ENCODE measurements at regions not wholly inside any gene's neighbourhood (a gene's known extent, or its start where the extent isn't known, plus 50 kb on each side); places are given as distances from the start of the nearest gene placed in this dataset.

DNA sequence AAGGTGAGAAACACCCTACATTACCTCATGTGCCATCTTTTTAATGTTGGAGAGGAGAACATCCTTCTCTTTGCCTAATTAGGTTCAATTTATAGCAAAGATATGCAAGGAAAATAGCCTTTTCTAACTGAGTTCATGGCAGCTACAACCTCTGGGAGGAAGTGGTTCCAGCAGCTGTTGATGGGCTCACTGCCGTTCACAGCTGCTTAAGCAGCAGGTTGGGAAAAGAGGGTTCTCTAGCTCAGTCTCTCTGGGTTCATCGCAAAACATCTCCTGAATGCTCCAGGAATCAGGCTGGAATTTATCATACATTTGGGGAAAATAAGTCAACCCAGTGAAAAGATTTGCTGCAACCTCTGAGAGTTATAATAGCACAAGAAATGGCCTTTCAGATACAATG, 115.1 kb downstream of the UNC5CL start:
- no peak for TF ChIP-seq FOXO4 (CRISPR knock-in tag; IDR thresholded peaks at IDR 0.05)
- TF ChIP-seq ETV5 (CRISPR knock-in tag; IDR thresholded peaks at IDR 0.05; ENCODE audit: low read depth), result no peak
- no peak for TF ChIP-seq ZNF780A (CRISPR knock-in tag; IDR thresholded peaks at IDR 0.05)
- TF ChIP-seq, protein P1, sequence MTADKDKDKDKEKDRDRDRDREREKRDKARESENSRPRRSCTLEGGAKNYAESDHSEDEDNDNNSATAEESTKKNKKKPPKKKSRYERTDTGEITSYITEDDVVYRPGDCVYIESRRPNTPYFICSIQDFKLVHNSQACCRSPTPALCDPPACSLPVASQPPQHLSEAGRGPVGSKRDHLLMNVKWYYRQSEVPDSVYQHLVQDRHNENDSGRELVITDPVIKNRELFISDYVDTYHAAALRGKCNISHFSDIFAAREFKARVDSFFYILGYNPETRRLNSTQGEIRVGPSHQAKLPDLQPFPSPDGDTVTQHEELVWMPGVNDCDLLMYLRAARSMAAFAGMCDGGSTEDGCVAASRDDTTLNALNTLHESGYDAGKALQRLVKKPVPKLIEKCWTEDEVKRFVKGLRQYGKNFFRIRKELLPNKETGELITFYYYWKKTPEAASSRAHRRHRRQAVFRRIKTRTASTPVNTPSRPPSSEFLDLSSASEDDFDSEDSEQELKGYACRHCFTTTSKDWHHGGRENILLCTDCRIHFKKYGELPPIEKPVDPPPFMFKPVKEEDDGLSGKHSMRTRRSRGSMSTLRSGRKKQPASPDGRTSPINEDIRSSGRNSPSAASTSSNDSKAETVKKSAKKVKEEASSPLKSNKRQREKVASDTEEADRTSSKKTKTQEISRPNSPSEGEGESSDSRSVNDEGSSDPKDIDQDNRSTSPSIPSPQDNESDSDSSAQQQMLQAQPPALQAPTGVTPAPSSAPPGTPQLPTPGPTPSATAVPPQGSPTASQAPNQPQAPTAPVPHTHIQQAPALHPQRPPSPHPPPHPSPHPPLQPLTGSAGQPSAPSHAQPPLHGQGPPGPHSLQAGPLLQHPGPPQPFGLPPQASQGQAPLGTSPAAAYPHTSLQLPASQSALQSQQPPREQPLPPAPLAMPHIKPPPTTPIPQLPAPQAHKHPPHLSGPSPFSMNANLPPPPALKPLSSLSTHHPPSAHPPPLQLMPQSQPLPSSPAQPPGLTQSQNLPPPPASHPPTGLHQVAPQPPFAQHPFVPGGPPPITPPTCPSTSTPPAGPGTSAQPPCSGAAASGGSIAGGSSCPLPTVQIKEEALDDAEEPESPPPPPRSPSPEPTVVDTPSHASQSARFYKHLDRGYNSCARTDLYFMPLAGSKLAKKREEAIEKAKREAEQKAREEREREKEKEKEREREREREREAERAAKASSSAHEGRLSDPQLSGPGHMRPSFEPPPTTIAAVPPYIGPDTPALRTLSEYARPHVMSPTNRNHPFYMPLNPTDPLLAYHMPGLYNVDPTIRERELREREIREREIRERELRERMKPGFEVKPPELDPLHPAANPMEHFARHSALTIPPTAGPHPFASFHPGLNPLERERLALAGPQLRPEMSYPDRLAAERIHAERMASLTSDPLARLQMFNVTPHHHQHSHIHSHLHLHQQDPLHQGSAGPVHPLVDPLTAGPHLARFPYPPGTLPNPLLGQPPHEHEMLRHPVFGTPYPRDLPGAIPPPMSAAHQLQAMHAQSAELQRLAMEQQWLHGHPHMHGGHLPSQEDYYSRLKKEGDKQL (CRISPR knock-in tag; IDR thresholded peaks at IDR 0.05; ENCODE audit: borderline replicate concordance), result no peak
- TF ChIP-seq, protein P2, sequence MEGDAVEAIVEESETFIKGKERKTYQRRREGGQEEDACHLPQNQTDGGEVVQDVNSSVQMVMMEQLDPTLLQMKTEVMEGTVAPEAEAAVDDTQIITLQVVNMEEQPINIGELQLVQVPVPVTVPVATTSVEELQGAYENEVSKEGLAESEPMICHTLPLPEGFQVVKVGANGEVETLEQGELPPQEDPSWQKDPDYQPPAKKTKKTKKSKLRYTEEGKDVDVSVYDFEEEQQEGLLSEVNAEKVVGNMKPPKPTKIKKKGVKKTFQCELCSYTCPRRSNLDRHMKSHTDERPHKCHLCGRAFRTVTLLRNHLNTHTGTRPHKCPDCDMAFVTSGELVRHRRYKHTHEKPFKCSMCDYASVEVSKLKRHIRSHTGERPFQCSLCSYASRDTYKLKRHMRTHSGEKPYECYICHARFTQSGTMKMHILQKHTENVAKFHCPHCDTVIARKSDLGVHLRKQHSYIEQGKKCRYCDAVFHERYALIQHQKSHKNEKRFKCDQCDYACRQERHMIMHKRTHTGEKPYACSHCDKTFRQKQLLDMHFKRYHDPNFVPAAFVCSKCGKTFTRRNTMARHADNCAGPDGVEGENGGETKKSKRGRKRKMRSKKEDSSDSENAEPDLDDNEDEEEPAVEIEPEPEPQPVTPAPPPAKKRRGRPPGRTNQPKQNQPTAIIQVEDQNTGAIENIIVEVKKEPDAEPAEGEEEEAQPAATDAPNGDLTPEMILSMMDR (IDR thresholded peaks at IDR 0.05 in 2 of 3, conservative IDR thresholded peaks at IDR 0.05 in 1 of 3; ENCODE audit: insufficient read depth in 2 of 3, low read depth in 1 of 3, low read length in 3 of 3), result no peak
- TF ChIP-seq CBFB (CRISPR knock-in tag; IDR thresholded peaks at IDR 0.05), result no peak
- TF ChIP-seq IRF9 (tag; IDR thresholded peaks at IDR 0.05), result no peak
- TF ChIP-seq IFI16 (CRISPR knock-in tag; IDR thresholded peaks at IDR 0.05), result no peak
- TF ChIP-seq MEF2A (IDR thresholded peaks at IDR 0.05; ENCODE audit: control insufficient read depth, low read depth, low read length), result no peak
